ENCODE measurements at regions not wholly inside any gene's neighbourhood (a gene's known extent, or its start where the extent isn't known, plus 50 kb on each side); places are given as distances from the start of the nearest gene placed in this dataset.

- DNase-seq (ENCODE audit: extremely low read depth in 1 of 2, low read depth in 1 of 2) = no peak
These were observed 500.3 kb upstream of the SMIM21 start for GRCh38 chr18:75927791-75928190.

- DNase-seq (ENCODE audit: extremely low read depth in 1 of 2, low read depth in 1 of 2) = no peak
These were observed 499.3 kb upstream of the SMIM21 start for GRCh38 chr18:75926811-75927210.

GRCh38 chr18:75923169-75923568 lies 495.7 kb upstream of the SMIM21 start:
- DNase-seq (ENCODE audit: extremely low read depth in 1 of 2, low read depth in 1 of 2) = no peak

DNA sequence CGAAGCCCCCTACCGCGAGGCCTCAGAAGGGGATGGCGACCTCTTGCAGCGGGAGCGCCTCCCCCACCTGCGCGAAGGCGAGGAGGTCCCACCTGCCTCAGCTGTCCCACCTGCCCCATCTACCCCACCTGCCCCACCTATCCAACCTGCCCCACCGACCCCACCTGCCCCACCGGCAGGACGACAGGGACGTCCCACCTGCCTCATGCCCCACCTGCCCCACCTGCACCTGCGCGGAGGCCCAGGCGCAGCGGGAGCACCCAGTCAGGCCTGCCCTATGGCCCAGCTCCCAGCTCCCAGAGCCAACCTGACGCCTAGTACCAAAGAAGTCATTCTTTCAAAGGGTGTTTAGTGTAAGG lies 489.1 kb upstream of the SMIM21 start:
- DNase-seq (ENCODE audit: extremely low read depth in 1 of 2, low read depth in 1 of 2) = no peak

GRCh38 chr18:75915941-75916623 lies 488.6 kb upstream of the SMIM21 start:
- no peak for DNase-seq (ENCODE audit: extremely low read depth in 1 of 2, low read depth in 1 of 2)

DNA sequence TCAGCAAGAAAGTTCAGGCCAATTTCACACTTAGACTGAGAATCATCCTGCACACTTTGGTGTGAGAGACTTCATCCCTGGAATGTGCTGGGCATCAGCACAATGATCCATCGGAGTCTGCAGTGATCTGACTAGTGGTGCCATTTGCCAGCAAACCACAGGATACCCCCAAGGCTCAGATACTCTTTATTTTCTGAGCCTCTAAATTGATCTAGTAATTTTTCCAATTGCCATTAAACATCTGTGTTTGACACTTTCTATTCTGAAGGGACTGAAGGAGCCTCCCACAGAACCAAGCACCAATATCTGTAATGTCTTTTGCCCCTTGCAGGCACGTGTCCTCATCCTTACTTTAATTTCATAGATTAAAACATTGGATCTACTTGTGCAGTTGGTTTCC lies 485.3 kb upstream of the SMIM21 start:
- DNase-seq (ENCODE audit: extremely low read depth in 1 of 2, low read depth in 1 of 2) = no peak

DNA sequence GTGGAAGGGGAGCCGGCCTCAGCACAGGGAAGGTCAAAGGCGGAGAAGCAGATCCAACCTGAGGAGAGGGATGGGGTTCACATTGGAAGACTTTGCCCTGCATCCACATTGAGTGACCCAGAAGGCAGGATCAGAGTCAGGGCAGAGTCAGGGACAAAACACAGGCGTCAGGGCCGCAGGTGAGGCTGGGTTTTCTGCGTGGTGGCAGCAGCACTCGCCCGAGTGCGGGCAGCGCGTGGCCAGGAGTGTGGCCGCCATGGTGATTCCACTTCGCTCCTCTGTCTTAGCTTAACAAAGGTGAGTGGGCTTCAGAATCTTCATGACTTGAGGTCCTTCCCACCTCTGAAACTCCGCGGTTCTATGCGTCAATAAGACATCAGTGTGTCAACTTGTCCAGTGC lies 476.9 kb upstream of the SMIM21 start:
- DNase-seq (ENCODE audit: extremely low read depth in 1 of 2, low read depth in 1 of 2) = no peak

DNA sequence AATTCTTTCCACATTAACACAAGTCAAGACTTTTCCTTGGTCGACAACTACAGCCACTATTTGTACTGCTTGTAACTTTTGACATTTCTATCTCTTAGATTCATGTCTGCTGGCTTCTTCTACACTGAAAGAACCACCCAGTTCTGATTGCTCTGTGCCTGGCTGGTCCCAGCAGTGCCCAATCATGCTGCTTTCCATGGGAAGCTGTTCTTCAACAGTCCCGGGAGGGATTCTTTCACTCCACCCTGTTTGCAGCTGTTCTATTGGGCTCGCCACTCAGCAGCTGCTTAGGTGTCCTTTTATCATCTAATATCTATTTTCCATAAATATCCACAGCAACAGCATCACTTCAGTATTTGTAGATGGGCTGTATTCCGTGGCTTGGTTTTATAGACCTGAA lies 471.1 kb upstream of the SMIM21 start:
- no peak for DNase-seq (ENCODE audit: extremely low read depth in 1 of 2, low read depth in 1 of 2)

DNA sequence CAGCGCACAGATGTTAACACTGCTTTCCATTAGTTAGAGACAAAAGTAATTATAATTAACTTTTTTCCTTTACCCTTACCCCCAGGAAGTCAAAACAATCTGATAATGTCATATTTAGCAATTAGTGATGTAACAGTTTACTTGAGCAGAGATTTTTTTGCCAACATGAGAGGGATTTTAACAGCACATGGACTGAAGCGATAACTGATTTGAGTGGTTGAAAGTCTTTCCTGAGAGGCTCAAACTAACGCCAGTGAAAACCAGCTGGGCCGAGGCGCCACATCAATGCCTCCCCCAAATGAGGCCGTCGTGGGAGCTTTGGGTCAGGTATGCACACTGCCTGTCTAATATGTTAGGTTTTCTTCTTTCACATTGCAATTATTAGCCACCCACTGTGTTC lies 469.9 kb upstream of the SMIM21 start:
- no peak for DNase-seq (ENCODE audit: extremely low read depth in 1 of 2, low read depth in 1 of 2)

GRCh38 chr18:75896865-75897264 lies 469.4 kb upstream of the SMIM21 start:
- DNase-seq (ENCODE audit: extremely low read depth in 1 of 2, low read depth in 1 of 2) = no peak

DNA sequence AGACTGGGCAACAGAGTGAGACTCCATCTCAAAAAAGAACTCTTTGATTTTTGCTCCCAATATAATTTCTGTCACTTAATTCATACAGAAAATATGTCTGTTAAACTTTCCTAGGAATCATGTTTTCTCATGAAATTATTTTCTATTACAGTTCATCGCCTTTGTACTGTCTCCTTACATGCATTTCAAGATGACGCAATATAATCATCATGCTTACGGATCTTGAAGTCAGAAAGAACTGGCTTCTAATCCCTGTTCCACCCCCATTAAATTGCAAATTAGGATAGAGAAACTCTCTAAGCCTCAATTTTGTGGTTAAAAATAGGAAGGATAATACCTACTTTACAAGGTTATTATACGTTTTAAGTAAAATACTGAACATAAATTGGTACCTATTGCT lies 467.6 kb upstream of the SMIM21 start:
- DNase-seq (ENCODE audit: extremely low read depth in 1 of 2, low read depth in 1 of 2) = no peak

GRCh38 chr18:75884728-75885127 lies 457.2 kb upstream of the SMIM21 start:
- no peak for DNase-seq (ENCODE audit: extremely low read depth in 1 of 2, low read depth in 1 of 2)

GRCh38 chr18:75880925-75881504 lies 453.5 kb upstream of the SMIM21 start:
- DNase-seq (ENCODE audit: extremely low read depth in 1 of 2, low read depth in 1 of 2) = no peak

- no peak for DNase-seq (ENCODE audit: extremely low read depth in 1 of 2, low read depth in 1 of 2)
These were observed 452.8 kb upstream of the SMIM21 start for GRCh38 chr18:75880266-75880665.

GRCh38 chr18:75879196-75879595 lies 451.7 kb upstream of the SMIM21 start:
- no peak for DNase-seq (ENCODE audit: extremely low read depth in 1 of 2, low read depth in 1 of 2)

DNA sequence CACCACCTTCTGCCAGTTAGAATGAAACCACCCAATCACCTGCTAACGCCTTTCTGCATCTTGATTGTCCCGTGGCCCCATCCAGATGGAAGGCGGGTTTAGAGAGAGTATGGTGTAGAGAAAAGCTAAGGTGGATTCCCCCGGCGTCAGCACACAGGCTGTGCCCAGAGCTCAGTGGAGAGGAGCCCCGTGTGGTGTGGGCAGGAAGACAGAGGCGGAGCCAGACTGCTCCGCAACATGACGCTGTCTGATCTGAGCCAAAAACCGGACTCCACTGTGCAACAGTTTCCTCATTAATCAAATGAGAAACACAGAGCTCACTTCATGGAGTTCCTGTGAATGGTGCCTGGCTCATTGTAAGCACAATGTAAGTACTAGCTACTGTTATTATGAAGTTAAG lies 448.1 kb upstream of the SMIM21 start:
- no peak for DNase-seq (ENCODE audit: extremely low read depth in 1 of 2, low read depth in 1 of 2)

- no peak for DNase-seq (ENCODE audit: extremely low read depth in 1 of 2, low read depth in 1 of 2)
These were observed 447.0 kb upstream of the SMIM21 start for GRCh38 chr18:75874401-75875089.

DNA sequence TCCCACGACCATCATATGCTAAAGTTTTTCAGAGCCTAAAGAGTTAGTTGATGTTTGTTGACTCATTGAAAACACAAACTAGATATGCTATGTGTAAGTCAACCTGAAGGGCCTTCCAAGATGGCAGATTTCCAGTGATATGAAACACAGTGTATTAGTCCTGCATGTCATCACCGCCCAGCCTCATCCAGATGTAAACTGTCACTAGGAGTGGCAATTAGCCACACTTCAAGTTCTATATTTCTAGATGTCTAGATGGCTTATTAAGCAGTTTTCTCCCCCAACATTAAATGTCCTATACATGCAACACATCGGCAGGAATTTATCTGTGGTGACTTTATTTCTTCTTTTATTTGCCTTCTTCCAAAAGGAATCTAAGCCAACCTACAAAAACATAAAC lies 444.1 kb upstream of the SMIM21 start:
- DNase-seq (ENCODE audit: extremely low read depth in 1 of 2, low read depth in 1 of 2) = no peak

GRCh38 chr18:75869162-75869561 lies 441.7 kb upstream of the SMIM21 start:
- no peak for DNase-seq (ENCODE audit: extremely low read depth in 1 of 2, low read depth in 1 of 2)

- DNase-seq (ENCODE audit: extremely low read depth in 1 of 2, low read depth in 1 of 2) = no peak
These were observed 440.5 kb upstream of the SMIM21 start for GRCh38 chr18:75868031-75868430.

DNA sequence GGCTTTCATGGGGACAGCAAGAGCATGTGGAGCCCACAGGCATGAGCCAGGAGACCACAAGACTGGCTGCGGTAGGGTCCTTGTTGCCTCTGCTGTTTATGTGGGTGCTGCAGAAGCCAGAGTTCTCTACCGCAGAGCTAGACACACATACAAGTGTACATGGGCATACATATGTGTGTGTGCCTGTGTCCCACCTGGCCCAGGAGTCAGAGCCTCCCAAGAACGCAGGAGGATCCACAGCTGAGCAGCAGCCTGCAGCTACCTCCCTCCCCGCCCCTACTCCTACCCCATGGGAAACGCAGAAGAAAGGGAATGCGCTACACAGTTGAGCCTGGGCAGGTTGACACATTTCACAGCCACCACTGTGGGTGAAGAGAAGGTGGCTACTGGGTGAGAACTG lies 438.1 kb upstream of the SMIM21 start:
- no peak for DNase-seq (ENCODE audit: extremely low read depth in 1 of 2, low read depth in 1 of 2)

GRCh38 chr18:75864816-75865215 lies 437.3 kb upstream of the SMIM21 start:
- DNase-seq (ENCODE audit: extremely low read depth in 1 of 2, low read depth in 1 of 2) = no peak

DNA sequence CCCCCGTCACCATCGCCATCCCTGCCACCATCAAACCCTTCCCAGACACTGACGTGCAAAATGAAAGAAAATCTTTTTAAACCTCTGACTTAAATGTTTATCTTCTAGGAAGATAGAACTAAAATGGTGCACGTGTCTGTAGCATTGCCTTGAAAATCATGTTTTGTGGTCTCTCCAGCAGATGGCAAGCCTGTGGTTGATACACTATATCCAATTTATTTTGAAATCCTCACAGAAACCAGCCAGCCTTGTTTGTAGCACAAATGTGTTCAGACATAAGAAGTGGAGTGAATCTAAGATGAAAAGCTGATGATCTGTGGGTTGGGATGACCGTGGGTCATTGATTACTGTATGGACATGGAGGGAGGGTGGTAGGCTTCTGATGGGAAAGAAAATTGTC lies 436.2 kb upstream of the SMIM21 start:
- no peak for DNase-seq (ENCODE audit: extremely low read depth in 1 of 2, low read depth in 1 of 2)

Measured in stimulated activated CD8-positive, alpha-beta memory T cell treated with anti-CD3 and anti-CD28 coated beads, Interleukin-7, amount 100 ng/mL, for 48 hours (primary cell).